ENCODE measurements at regions not wholly inside any gene's neighbourhood (a gene's known extent, or its start where the extent isn't known, plus 50 kb on each side); places are given as distances from the start of the nearest gene placed in this dataset.
A peak's percentile ranks its signal among the peaks of the same experiment; 100 is the strongest.

- WGBS (ENCODE audit: insufficient coverage) = 80% methylated on average over 33 of the region's 41 CpGs
- ChIA-PET CTCF (no interaction called here), POLR2A (no interaction called here)
- no peak for DNase-seq
- Histone ChIP-seq H3K27ac (ENCODE audit: low read length in 2 of 2) (no peak overlapping the region), H3K4me3 (ENCODE audit: control extremely low read depth in 1 of 5, extremely low read depth in 1 of 5, insufficient read depth in 1 of 5, low read depth in 2 of 5, low read length in 4 of 5) (no peak overlapping the region), H3K9ac (ENCODE audit: low read length) (no peak overlapping the region), H3K79me2 (ENCODE audit: control insufficient read depth, insufficient read depth, low read length) (no peaks in the 10 kb centered on the region), H2AFZ (ENCODE audit: insufficient read depth, low read depth, low read length, poor library complexity, severe bottlenecking) (no peak overlapping the region), H3K9me3 (ENCODE audit: control extremely low read depth in 1 of 3, control insufficient read depth in 2 of 3, insufficient read depth in 1 of 3, low read length in 2 of 3) (peaks cover 0 to 15% (median 0%) of the 10 kb centered on the region in 3 donors), H3K4me1 (ENCODE audit: control insufficient read depth in 2 of 2, insufficient read depth in 2 of 2, low read length in 2 of 2) (no peaks in the 10 kb centered on the region), H3K27me3 (replicated peaks in 1 of 4; ENCODE audit: control extremely low read depth in 1 of 4, control insufficient read depth in 3 of 4, insufficient read depth in 4 of 4, low read length in 3 of 4) (peaks cover 0 to 2% (median 0%) of the 10 kb centered on the region in 4 experiments), H3K4me2 (replicated peaks; ENCODE audit: low read depth, low read length, poor library complexity, severe bottlenecking) (no peak overlapping the region), H4K20me1 (ENCODE audit: control insufficient read depth, insufficient read depth, low read length, poor library complexity, severe bottlenecking) (no peaks in the 10 kb centered on the region), H3K36me3 (replicated peaks in 1 of 2; ENCODE audit: control extremely low read depth in 1 of 2, control insufficient read depth in 1 of 2, extremely low read depth in 1 of 2, insufficient read depth in 2 of 2, low read length in 1 of 2) (no peaks in the 10 kb centered on the region)
- peaks cover 5% of the 10 kb centered on the region for H3K27me3 Mint-ChIP-seq
- no peak overlapping the region for H3K4me3 Mint-ChIP-seq
- no peaks in the 10 kb centered on the region for H3K9me3 Mint-ChIP-seq (ENCODE audit: insufficient read depth)
- no peak overlapping the region for H3K27ac Mint-ChIP-seq
- intact Hi-C loops (cut with micrococcal nuclease) = no loop called here
- TF ChIP-seq EZH2 (IDR thresholded peaks at IDR 0.05; ENCODE audit: borderline replicate concordance, insufficient read depth, low read depth, low read length, poor library complexity, severe bottlenecking) (no peak), CTCF (IDR thresholded peaks at IDR 0.05) (no peak)
- H3K4me1 Mint-ChIP-seq = no peaks in the 10 kb centered on the region
- no peak for ATAC-seq (ENCODE audit: low read depth)
Measured at GRCh38 chr10:43026039-43026973, 50.6 kb upstream of the RET start.

Small RNAs in the stretch of these regions (small RNA-seq; reads per million reads assigned to genes)
- gene MIR5100 (ENCODE audit: insufficient read length, low read depth, low replicate concordance) = 3.0 reads per million, percentile 45 among the genes with 10 or more reads in this experiment
